HG03025 (cell line): ENCODE measurements at regions not wholly inside any gene's neighbourhood (a gene's known extent, or its start where the extent isn't known, plus 50 kb on each side); places are given as distances from the start of the nearest gene placed in this dataset.
A peak's percentile ranks its signal among the peaks of the same experiment; 100 is the strongest.

Source experiments
- ATAC-seq: cut with Tn5 transposase; IDR thresholded peaks from one replicate; pipeline ENCODE4 v1.9.1; 2021; ENCODE audit warnings: mild to moderate bottlenecking, moderate library complexity; ENCODE audit not compliant: unreplicated experiment, low FRiP score

DNA sequence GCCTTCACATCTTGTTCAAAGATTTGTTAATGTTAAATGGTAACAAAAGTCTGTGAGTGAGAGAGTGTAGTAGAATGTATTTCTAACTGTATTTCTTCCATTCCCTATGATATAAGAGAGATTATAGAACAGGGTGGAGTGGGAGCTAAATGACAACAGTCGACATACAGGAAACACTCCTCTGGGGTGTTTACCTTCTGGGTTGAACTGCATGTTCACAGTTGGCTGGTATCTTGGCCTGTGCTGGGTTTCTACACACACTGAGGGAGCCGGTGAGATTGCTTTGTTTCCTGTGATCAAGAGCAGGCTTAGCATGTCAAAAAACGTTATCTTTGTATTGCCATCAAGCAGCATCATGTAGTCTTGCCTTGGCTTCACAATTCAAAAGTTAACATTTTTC, 274.3 kb upstream of the FAR2 start:
- ATAC-seq, result no peak

DNA sequence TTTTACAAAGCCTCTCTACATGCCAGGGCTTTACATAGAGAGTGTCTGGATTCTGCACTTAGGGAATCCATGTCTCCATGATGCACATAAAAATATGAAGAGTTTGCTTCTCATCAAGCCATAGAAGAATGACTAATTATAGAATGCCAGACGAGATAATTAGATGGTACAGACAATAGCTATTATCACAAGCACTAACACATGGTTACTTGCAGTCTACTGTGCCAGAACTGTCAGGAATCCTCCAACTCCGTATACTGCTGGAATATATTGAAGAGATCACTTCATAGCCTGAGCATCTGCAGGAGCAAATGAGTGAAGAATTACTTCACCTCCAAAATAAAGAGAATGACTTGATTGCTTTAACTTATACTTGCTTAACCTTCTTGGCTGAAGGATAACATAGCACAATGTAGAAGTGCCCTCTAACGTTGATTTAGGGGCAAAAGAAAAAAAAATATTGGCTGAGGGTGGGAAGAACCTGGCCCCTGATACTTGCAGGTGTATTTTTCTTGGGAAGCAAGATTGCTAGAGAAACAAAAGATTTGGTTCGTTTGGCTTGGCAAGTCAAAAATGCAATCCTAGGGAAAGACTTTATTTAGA, 272.8 kb upstream of the FAR2 start:
- no peak for ATAC-seq

DNA sequence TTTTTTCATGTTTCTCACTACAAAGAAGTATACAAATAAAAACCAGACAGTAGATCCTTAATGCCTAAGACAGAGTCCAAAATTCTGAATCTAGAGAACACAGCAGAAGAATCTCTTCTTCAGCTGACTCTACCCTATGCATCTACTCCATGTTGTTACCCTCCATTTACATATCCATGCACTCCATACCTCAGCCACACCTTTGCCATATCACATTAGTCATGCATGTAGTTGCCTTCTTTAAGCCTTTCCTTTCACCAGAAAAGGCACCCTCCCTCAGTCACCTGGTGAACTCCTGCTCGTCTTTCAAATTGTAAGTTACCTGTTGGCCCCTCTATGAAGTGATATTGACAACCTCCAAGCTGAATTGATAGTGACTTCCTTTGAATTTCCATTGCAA, 271.2 kb upstream of the FAR2 start:
- no peak for ATAC-seq

DNA sequence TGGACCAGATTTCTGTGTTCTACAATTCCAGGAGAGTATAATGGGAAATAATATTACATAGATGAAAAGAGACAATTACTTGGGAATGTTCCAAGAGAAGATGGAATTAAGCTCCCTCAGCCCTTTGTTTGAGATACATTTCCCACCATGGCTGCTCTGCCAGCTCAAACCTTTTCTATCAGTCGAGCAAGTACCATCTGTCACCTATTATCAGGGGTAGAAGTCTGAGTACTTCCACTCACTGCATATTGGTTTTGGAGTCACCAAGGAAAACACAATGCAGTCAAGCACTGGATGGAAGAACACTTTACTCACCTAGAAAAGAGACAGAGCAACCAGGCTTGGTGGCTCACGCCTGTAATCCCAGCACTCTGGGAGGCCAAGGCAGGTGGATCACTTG, 270.4 kb upstream of the FAR2 start:
- no peak for ATAC-seq

DNA sequence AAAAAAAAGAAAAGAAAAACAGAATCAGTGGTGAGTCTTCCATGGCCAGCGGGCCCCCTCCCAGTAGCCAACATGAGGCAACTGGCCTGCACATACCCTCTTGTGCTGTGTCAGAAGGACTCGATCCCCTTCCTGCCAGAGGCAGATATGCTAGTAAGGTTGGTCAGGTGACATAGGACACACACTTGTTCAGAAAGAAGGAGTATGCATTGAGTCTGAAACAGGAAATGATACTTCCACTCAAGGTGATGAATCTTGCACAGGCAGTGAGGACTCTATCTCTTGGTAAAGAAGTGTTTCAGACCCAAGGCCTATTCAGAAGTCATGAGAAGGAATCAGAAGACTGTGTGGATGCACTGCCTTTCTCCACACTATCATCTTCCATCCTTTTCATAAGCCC, 269.7 kb upstream of the FAR2 start:
- ATAC-seq, result peak; percentile 47

DNA sequence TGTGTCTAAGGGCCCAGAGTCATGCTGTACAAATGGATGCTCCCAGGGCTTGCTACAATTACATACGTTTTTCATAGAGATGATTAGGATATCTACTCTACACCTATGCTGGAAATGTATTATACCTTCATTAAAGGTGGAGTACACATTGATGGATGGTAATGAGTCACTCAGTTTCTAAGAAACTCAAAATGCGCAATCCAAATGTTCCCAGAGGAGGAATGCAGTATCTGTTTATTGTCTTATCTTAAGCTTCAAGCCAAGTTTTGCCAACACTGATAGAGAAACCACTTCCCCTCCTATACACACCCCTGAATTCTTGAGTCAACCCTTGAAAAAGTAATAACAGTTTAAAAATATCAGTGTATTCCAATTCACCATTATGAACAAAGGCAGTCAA, 266.6 kb upstream of the FAR2 start:
- ATAC-seq, result no peak

- no peak for ATAC-seq
Measured at GRCh38 chr12:28883406-28883997, 265.6 kb upstream of the FAR2 start.

- ATAC-seq, result no peak
Measured at GRCh38 chr12:28884904-28885679, 264.0 kb upstream of the FAR2 start.

DNA sequence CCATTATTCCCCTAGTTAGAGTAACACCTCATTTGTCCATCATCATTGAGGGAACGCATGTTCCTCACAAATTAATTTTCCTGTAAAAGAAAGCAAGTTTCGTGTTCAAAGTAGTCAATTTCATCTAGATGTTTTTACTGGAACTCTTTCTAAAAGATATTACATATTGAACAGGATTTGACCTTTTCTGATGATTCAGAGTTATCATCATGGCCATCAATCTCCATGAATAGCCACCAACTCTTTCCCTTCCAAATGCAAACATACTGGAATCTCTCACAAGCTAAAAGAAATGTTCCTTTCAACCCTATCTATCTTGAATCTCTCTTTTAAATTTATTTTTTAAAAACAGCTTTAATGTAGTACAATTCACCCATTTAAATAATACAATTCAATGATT, 263.1 kb upstream of the FAR2 start:
- no peak for ATAC-seq

- no peak for ATAC-seq
Measured at GRCh38 chr12:28887461-28887990, 261.6 kb upstream of the FAR2 start.

- ATAC-seq, result no peak
Measured at GRCh38 chr12:28890664-28891063, 258.4 kb upstream of the FAR2 start.

DNA sequence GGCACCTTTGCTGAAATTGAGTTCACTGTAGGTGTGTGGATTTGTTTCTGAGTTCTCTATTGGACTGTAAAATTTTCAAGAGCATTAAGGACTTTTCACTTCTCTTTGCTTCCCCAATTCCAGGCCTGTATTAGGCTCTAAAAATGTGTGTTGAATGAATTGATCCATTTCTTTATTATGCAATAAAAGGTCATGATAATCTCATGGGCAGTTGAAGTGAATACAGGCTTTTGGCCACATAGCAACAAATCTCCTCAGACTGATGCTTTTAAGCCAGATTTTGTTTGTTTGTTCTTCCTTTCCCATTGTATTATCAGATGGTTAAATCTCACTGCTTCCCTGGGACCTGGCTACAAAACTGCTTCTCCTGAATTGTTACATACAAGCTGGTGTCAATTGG, 258.0 kb upstream of the FAR2 start:
- ATAC-seq, result no peak

DNA sequence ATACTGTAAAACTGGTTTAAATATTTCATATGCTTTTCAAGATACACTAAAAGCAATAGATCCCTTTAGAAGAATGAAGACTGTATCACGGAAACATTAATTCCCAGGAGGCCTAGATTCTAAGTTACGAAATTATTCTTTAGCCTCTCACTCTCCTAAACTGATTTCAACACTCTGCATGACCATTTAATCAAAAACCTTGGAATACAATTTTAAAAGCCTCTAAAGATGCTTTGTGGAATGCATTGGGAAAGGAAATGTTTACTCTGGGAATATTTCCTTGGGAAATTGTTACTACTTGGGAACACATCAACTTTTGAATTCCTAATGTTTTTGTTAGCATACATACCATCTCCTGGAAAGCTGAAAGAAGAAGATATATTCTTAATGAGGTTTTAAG, 255.7 kb upstream of the FAR2 start:
- no peak for ATAC-seq

DNA sequence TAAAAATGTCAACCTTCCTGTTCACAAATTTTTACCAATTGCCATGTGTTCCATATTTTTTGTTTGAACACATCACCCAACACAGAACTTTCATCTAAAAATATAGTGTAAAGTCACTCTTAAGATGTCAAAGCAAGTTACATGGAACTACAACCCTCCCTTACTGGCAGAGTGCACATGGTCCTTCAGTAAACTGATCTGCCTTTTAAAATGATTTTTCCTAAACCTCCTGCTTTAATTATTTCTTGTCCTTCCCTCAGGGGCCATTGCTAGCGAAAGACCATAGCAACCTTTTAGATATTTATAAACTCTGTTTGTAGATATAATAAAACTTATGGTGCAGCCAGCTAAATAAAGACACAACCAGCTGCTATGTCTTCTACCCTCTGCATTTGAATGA, 255.2 kb upstream of the FAR2 start:
- ATAC-seq, result no peak

- no peak for ATAC-seq
Measured at GRCh38 chr12:28896421-28896820, 252.7 kb upstream of the FAR2 start.

DNA sequence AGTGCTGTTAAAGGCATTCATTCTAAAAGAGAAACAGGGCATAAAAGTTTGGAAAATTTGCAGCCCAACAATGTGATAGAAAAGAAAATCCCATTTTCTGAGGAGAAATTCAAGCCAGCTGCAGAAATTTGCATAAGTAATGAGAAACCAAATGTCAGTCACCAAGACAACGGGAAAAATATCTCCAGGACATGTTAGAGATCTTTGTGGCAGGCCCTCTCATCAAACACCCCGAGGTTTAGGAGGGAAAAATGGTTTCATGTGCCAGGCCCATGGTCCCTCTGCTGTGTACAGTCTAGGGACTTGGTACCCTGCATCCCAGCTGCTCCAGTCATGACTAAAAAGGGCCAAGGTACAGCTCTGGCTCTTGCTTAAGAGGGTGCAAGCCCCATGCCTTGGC, 251.0 kb upstream of the FAR2 start:
- no peak for ATAC-seq

GRCh38 chr12:28899951-28900350, 249.1 kb upstream of the FAR2 start:
- ATAC-seq, result no peak

DNA sequence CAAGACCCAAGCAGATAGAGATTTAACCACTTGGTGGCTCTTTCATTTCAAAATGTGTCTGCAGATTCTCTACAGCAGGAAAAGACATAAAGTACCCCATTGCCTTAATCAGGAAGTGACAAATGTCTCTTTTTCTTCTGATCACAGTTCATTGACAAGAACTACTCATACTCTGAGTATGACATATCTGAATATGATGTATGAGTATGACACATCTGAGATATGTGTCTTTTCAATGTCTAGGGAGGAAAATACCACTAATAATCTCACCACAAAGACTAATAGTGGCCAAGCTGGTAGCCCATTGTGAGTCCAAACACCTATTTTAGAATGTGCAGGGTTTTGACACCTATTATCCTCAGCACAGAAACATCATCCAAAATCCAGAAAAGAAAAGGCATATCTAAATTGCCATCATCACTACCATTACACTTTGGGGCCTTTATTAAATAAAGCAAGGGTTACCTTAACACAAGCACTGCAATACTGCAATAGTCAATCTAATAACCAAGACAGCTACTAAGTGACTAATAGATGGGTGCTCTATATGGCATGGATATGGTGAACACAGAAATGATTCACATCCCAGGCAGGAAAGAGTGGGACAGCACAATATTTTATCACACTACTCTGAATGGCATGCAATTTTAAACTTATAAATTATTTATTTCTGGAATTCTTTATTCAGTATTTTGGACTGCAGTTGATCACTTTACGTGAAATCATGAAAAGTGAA, 243.7 kb upstream of the FAR2 start:
- ATAC-seq, result no peak

- ATAC-seq, result no peak
Measured at GRCh38 chr12:28908646-28909045, 240.4 kb upstream of the FAR2 start.

DNA sequence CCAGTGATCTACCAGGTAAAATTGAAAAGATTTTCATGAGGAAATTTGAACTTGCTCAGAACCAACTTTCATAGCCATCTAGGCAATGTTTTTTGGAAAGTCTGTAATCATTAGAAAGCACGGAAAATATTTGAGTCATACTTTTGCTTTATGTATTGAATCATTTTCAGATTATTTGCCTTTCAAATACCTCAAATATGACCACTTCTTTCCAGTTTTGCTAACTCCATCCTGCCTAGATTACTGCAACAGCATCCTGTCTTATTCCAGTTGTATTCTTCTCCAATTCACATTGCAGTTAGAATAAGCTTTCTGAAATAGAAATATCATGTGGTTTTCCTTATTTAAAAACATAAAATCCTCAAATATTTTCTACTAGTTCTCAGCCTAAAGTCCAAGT, 239.8 kb upstream of the FAR2 start:
- ATAC-seq, result no peak

- no peak for ATAC-seq
Measured at GRCh38 chr12:28925719-28926376, 223.2 kb upstream of the FAR2 start.
